Activated CD8-positive, alpha-beta memory T cell treated with anti-CD3 and anti-CD28 coated beads for 36 hours (primary cell): ENCODE measurements at regions not wholly inside any gene's neighbourhood (a gene's known extent, or its start where the extent isn't known, plus 50 kb on each side); places are given as distances from the start of the nearest gene placed in this dataset.

Source experiments
- CTCF ChIA-PET: fragments of 350-600 bp; sonication (Branson Sonifier 250); formaldehyde crosslinking; loops from one replicate; lab custom pipeline; 2021; ENCODE audit warnings: antibody characterized with exemption; lab: Charles Lee
- POLR2A ChIA-PET: fragments of 350-600 bp; sonication (Branson Sonifier 250); formaldehyde crosslinking; loops from one replicate; lab custom pipeline; 2021; ENCODE audit warnings: antibody characterized with exemption; lab: Charles Lee

DNA sequence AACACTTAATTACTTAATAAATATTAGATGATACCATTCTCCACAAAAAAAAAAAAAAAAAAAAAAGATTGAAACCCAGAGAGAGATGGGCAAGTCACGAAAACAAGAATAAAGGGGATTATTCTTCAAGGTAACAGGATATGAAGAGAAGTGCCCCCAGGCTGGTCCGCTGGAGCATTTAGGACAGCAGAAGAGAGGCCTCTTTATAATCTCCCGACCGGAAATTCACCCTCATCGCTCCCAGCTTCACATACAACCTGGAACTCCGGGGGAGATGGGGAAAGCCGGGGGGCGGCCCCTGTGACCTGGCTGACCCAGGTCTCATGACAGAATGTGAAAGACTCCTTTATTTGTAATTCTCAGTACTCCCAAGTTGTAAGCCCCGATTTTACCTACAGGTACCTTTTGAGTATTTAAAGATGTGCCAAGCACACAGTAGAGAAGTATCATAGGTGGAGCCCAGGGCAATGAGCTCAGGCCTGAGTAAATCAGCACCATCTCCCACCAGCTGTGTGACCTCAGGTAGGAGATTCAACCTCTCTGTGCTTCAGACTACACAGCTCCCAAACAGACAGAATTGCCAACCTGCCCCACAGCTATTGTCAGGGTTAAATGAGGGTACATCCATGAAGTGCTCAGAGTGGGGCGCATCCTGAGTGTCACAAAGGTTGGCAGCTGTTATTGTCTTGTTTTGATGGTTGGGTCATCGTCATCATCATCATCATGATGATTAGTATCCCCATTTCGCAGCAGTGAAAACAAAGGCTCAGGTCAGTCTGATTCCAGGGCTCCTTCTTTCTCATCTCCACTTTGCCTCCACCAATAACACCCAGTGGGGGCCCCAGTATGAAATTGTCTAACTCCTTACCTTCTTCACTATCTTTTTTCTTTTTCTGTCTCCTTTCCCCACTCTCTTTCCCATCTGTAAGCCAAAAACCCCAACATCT lies 148.4 kb downstream of the PSMG1 start:
- POLR2A ChIA-PET, result no interaction called here
- CTCF ChIA-PET, result no interaction called here

DNA sequence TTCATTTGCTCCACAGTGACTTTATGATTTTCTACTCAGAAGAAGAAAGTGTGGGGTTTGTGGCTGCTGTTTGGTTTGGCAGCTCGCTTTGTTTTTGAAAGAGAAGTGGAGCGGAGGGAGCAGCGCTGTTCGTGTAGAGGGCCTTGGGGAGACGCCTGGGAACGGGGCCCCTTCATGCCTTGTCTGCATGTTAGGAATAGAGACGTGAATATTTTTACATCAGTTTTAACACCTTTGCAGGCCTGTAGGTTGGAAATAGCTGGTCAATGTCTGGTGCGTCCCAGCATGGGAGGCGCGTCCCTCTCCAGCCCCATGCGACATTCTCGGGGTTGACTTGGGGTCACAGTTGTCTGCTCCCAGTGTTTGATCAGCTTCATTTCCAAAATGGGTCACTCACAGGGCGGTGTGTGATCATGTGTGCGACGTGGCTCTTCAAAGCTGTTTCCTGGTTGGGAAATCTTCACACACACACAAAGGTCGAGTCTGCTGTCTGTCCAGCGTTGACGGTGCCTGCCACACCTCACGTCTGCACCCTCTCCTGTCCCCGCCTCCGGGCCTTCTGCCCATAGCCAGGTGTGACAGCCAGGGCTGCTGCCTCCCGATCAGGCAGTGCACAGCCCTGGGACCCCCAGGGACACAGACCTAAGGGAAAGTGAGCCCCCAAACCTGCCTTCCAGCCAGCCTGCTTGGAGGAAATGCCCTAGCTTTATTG lies 149.2 kb downstream of the PSMG1 start:
- POLR2A ChIA-PET, result no interaction called here
- CTCF ChIA-PET, result interaction anchor here (0.6 kb wide), 1 partner anchor 19 kb away, joined by 3 read pairs; no protein-coding TSS in a partner anchor

DNA sequence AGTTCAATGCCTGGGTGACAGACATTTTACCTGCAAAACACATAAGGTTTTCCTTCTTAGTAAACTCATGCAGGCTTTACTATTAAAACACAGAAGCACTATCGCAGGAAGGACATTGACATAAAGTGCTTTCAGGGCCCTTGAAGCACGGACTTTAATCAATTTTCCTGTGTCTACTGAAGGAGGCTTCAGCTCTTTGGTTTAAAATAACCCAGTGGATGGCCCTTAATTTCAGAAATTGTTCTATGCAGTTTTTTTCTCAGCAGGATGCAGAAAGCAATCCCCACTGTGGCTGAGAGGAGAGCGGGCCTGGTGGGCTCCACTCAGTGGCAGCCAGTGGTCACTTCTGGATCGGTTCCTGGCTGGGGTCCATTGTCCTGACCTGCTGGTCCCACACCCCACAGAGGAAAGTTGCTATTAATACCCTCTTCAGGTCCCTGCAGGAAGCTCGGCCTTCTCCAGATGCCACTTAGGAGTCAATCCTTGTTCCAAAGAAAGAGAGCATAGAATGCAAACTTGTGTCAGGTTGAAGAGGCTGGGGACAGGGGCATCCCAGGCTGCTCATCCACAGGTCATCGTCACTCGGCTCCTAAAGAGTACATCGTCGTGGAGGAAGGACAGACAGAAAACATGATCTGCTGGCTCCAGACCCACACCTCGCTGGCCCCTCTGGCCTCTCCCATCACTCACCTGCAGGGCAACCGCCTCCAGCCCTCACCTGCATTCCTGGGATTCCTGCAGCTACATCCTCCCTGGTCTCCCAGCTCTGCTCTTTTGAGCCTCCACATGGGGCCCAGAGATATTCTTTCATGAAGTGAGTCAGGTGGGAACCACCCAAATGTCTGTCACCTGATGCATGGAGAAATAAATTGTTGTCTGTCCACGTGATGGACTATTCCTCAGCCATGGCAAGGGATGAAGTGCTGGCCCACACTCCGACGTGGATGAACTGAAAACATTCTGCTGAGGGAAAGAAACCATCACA lies 153.1 kb downstream of the PSMG1 start:
- POLR2A ChIA-PET, result no interaction called here

DNA sequence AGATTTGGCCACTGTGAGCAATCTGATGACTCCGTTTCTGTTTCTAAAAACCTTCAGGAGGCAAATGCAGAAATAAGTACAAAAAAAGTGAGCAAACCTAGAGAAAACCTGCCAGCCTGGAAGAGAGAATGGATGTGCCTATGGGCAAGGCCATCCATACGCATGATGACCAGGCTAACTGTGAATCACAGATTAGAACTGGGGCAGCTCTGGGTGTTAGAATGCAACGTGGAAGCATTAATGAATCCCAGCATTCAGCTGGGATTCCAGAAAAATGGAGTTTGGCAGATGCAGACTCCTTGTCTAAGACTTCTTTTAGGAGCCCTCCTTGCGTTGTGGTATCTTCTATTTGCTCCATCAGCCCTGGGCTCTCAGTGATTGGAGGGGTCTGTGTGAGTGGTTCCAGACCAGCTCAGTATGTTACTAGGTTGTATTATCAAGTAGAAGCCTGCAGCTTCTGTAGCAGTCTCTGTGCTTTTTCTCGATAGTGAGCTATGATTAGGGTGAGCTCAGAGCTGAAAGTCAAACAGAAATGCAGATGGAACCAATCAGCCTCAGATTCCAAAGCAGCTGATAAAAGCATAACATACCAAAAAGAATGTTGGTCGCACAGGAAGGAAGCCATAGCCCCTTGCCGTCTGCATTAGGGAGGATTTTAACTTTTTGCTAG lies 154.0 kb downstream of the PSMG1 start:
- POLR2A ChIA-PET, result interaction anchor here (0.6 kb wide), 1 partner anchor 222 kb away, joined by 6 read pairs; no protein-coding TSS in a partner anchor
- CTCF ChIA-PET, result no interaction called here

More for the DNA sequence above, 153.1 kb downstream of the PSMG1 start:
- CTCF ChIA-PET, result no interaction called here

- CTCF ChIA-PET, result interaction anchor here (1.1 kb wide), 1 partner anchor 44 kb away, joined by 3 read pairs; no protein-coding TSS in a partner anchor
- POLR2A ChIA-PET, result interaction anchor here (0.6 kb wide), 2 partner anchors 292 to 345 kb away, joined by 3 read pairs; no protein-coding TSS in a partner anchor
Observed at GRCh38 chr21:39025198-39025597, 158.1 kb downstream of the PSMG1 start.

DNA sequence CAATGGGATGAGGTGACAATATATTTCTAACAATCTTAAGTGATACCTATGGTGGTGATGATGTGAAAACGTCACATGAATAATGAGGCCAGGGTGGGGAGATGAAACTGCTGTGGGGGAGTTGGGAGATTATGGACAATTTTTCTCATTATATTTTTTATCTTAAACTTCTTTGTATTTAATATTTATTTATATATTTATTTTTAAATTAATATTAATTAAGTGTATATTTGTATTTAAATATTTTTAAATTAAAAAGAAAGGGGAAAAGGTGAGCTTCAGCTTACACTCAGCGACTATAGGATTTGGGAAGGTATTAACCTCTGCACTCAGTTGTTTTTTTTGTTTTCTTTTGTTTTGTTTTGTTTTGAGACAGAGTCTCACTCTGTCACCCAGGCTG lies 158.7 kb downstream of the PSMG1 start:
- ChIA-PET POLR2A (no interaction called here), CTCF (interaction anchor here (1.1 kb wide), 1 partner anchor 44 kb away, joined by 3 read pairs; no protein-coding TSS in a partner anchor)

- ChIA-PET POLR2A (no interaction called here), CTCF (interaction anchor here (0.5 kb wide), 1 partner anchor 82 kb away, joined by 4 read pairs; no protein-coding TSS in a partner anchor)
Observed at GRCh38 chr21:39022863-39023693, 160.2 kb downstream of the PSMG1 start.

DNA sequence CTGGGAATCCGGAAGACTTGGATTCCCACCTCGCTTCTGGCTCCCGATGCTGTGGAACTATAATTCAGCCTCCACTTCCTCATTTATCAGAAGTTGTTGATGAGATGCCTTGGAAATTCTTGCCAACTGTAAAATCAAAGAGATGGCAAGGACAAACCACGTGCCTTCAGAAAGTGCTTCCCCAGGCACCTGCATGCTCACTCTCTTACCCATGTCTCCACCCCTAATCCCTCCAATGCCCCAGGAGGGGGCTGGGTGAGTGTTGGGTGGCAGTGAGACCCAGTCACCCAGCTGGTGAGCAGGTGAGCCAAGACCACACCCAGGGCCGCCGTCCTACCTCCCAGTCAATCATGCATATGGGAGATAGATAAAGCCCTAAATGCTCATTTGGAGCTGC lies 160.8 kb downstream of the PSMG1 start:
- ChIA-PET CTCF (no interaction called here), POLR2A (no interaction called here)

DNA sequence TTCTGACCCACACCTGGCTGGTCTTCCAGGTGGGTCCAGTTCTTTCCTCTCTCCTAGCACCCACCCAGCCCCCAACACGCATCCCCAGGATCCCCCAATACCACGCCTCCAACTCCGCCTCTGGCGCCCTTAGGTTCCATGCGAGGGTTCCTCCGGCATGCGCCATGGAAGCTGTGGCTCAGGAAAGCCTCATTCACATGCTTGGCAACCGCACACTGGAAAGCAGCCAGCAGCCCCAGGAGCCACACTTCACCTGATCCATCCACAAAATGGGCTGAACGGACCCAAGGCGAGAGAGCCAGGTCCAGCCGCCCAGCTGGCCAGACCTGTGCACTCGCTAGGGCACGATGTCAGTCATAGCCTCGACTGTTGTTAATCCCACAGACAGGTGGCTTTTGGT lies 161.2 kb downstream of the PSMG1 start:
- POLR2A ChIA-PET, result no interaction called here
- CTCF ChIA-PET, result no interaction called here

DNA sequence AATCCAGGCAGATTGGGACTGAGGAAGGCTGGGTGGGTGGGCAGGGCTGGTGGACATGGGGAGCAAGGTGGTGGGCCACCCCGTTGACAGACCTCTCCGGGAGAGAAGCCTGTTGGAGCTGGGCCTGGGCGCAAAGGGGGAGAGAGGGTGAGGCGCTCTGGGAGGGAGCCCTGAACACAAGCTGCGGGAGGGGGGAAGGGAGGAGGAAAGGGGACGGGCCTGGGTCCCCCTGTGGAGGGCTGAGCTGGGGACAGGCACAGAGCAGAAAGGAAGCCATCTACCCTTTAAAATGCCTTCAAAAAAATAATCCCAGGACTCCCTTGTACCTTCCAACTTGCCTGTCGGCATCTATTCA lies 161.8 kb downstream of the PSMG1 start:
- CTCF ChIA-PET, result no interaction called here
- POLR2A ChIA-PET, result no interaction called here

DNA sequence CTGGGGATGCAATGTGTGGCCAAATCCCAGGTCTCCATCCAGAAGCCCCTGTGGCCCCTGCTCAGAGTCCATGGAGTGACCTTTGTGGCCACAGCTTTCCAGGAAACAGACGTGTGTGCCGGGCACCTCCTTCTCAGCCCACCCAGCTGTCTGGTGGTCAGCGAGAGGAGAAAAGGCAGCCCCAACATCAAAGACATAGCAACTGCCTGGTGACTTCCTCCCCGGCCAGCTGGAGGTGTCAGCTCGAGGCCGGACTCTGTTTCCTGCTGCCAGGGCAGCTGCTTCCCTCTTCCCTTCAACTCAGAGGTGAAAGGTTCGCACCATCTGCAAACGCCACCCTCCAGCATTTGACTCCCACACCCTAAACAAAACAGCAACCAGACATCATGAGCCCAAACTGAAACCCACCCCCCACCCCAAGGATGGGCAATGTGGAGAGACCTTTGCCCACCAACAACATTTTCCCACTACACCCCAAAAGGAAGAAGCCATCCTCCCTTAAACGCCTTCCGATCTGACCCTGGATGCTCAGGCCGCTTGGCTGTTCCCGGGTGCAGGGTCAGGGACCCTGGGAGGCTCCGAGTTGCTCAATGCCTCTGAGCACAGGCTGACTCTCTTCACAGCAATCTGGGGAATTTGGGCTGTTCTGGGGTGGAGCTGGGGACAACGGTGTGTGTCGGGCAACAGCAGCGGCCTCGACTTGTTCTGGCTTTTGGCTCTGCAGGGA lies 162.3 kb downstream of the PSMG1 start:
- CTCF ChIA-PET, result no interaction called here
- POLR2A ChIA-PET, result no interaction called here

DNA sequence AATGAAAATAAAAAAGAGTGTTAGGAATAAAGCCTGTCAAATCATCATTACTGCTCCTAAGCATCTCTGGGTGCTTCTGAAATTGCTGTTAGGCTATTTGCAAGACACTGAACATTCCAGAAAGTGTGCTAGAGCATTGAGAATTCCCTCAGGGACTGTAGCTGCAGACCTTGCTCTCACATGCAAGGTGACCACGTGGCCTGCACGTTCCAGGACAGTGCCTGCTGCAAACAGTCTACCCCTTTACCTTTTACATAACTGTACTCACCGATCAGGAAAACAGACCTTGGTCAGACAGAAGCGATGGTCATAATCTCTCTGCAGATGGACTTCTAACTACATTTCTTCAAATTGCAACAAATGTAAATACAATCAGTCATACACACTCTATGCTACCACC lies 164.5 kb downstream of the PSMG1 start:
- ChIA-PET CTCF (no interaction called here), POLR2A (no interaction called here)

- CTCF ChIA-PET, result no interaction called here
- POLR2A ChIA-PET, result no interaction called here
Observed at GRCh38 chr21:39016740-39017315, 166.4 kb downstream of the PSMG1 start.

GRCh38 chr21:39014747-39015146 lies 168.5 kb downstream of the PSMG1 start:
- ChIA-PET POLR2A (no interaction called here), CTCF (no interaction called here)

GRCh38 chr21:39012326-39013230 lies 170.7 kb downstream of the PSMG1 start:
- POLR2A ChIA-PET, result no interaction called here
- CTCF ChIA-PET, result no interaction called here

DNA sequence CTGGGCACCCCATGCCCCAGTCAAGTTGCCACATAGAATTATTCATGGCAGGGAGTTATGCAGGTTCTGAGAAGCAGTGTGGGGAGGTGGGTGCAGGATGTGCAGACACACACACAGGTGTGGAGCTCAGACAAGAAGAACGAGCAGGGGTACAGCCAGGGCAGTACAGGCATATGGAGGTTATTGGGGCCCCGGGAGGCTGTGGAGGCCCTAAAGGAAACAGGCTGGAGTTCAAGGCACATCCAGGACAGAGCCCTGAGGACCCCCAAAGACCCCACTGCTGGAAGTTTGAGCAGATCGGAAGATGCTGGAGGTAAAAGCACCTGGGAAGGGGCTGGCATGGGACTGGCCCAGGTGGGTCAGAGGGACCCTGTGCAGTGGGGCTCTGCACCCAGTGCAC lies 171.3 kb downstream of the PSMG1 start:
- ChIA-PET CTCF (no interaction called here), POLR2A (no interaction called here)
